Activated CD8-positive, alpha-beta memory T cell treated with anti-CD3 and anti-CD28 coated beads, Interleukin-2, amount 10 ng/mL, durations not matched to agents 7 days and 5 days (primary cell): ENCODE measurements at regions not wholly inside any gene's neighbourhood (a gene's known extent, or its start where the extent isn't known, plus 50 kb on each side); places are given as distances from the start of the nearest gene placed in this dataset.

Experiments
- ATAC-seq: fragments of 150-1000 bp; cut with Tn5 transposase; one replicate; pipeline ENCODE4 v1.10.0; 2021; ENCODE audit warnings: moderate library complexity
- CTCF ChIA-PET: fragments of 350-600 bp; sonication (Branson Sonifier 250); formaldehyde crosslinking; loops from one replicate; lab custom pipeline; 2021; ENCODE audit warnings: antibody characterized with exemption; lab: Charles Lee
- DNase-seq: peaks from one replicate; pipeline ENCODE4 v3.0.0-alpha.2; 2020
- H3K27ac Mint-ChIP-seq: one replicate; pipeline ENCODE4 v1.8.0; 2021; ENCODE audit warnings: mild to moderate bottlenecking, mixed read lengths
- H3K27me3 Mint-ChIP-seq: one replicate; pipeline ENCODE4 v1.8.0; 2021; ENCODE audit warnings: mixed read lengths
- H3K36me3 Mint-ChIP-seq: one replicate; pipeline ENCODE4 v1.8.0; 2021; ENCODE audit warnings: mild to moderate bottlenecking, mixed read lengths
- H3K4me1 Mint-ChIP-seq: one replicate; pipeline ENCODE4 v1.8.0; 2021; ENCODE audit warnings: mixed read lengths
- H3K4me3 Mint-ChIP-seq: one replicate; pipeline ENCODE4 v1.8.0; 2021; ENCODE audit warnings: mild to moderate bottlenecking, moderate library complexity, mixed read lengths
- H3K9me3 Mint-ChIP-seq: one replicate; pipeline ENCODE4 v1.8.0; 2022; ENCODE audit warnings: low read depth, mixed read lengths

GRCh38 chr4:19783667-19784223 is 468.0 kb upstream of the SLIT2 start:
- H3K9me3 Mint-ChIP-seq: peaks cover 23% of the 10 kb centered on the region
- H3K4me3 Mint-ChIP-seq: no peak overlapping the region
- CTCF ChIA-PET: no interaction called here
- no peaks in the 10 kb centered on the region for H3K36me3 Mint-ChIP-seq
- H3K4me1 Mint-ChIP-seq: no peaks in the 10 kb centered on the region
- ATAC-seq: no peak
- no peaks in the 10 kb centered on the region for H3K27me3 Mint-ChIP-seq
- no peak for DNase-seq
- no peak overlapping the region for H3K27ac Mint-ChIP-seq

- H3K27ac Mint-ChIP-seq: no peak overlapping the region
- no peak for ATAC-seq
- peaks cover 23% of the 10 kb centered on the region for H3K9me3 Mint-ChIP-seq
- H3K27me3 Mint-ChIP-seq: no peaks in the 10 kb centered on the region
- DNase-seq: no peak
- H3K36me3 Mint-ChIP-seq: no peaks in the 10 kb centered on the region
- no peaks in the 10 kb centered on the region for H3K4me1 Mint-ChIP-seq
- H3K4me3 Mint-ChIP-seq: no peak overlapping the region
- CTCF ChIA-PET: no interaction called here
Observed at GRCh38 chr4:19780871-19781270, 470.8 kb upstream of the SLIT2 start.

GRCh38 chr4:19776929-19777328 is 474.8 kb upstream of the SLIT2 start:
- H3K4me3 Mint-ChIP-seq: no peak overlapping the region
- no peak overlapping the region for H3K27ac Mint-ChIP-seq
- CTCF ChIA-PET: no interaction called here
- H3K36me3 Mint-ChIP-seq: no peaks in the 10 kb centered on the region
- no peaks in the 10 kb centered on the region for H3K27me3 Mint-ChIP-seq
- DNase-seq (no peak), ATAC-seq (no peak)
- no peaks in the 10 kb centered on the region for H3K4me1 Mint-ChIP-seq
- H3K9me3 Mint-ChIP-seq: peaks cover 10% of the 10 kb centered on the region

GRCh38 chr4:19776021-19776459 is 475.7 kb upstream of the SLIT2 start:
- no peak for ATAC-seq
- CTCF ChIA-PET: no interaction called here
- H3K4me3 Mint-ChIP-seq: no peak overlapping the region

GRCh38 chr4:19774690-19775256 is 476.9 kb upstream of the SLIT2 start:
- Mint-ChIP-seq H3K9me3 (peaks cover 7% of the 10 kb centered on the region), H3K27ac (no peak overlapping the region), H3K4me1 (no peaks in the 10 kb centered on the region), H3K27me3 (no peaks in the 10 kb centered on the region), H3K4me3 (no peak overlapping the region), H3K36me3 (no peaks in the 10 kb centered on the region)
- ATAC-seq (no peak), DNase-seq (no peak)
- CTCF ChIA-PET: no interaction called here

More at GRCh38 chr4:19776021-19776459, 475.7 kb upstream of the SLIT2 start:
- Mint-ChIP-seq H3K36me3 (no peaks in the 10 kb centered on the region), H3K4me1 (no peaks in the 10 kb centered on the region), H3K27me3 (no peaks in the 10 kb centered on the region), H3K27ac (no peak overlapping the region), H3K9me3 (peaks cover 9% of the 10 kb centered on the region)
- no peak for DNase-seq

GRCh38 chr4:19772581-19772980 is 479.1 kb upstream of the SLIT2 start:
- Mint-ChIP-seq H3K27me3 (no peaks in the 10 kb centered on the region), H3K9me3 (peaks cover 10% of the 10 kb centered on the region), H3K27ac (no peak overlapping the region), H3K36me3 (no peaks in the 10 kb centered on the region), H3K4me1 (no peaks in the 10 kb centered on the region), H3K4me3 (no peak overlapping the region)
- CTCF ChIA-PET: no interaction called here
- DNase-seq (no peak), ATAC-seq (no peak)

- Mint-ChIP-seq H3K4me1 (no peaks in the 10 kb centered on the region), H3K27ac (no peak overlapping the region), H3K9me3 (peaks cover 11% of the 10 kb centered on the region), H3K4me3 (no peak overlapping the region), H3K36me3 (no peaks in the 10 kb centered on the region), H3K27me3 (no peaks in the 10 kb centered on the region)
- ATAC-seq (no peak), DNase-seq (no peak)
- CTCF ChIA-PET: no interaction called here
Observed at GRCh38 chr4:19756661-19757060, 495.0 kb upstream of the SLIT2 start.

GRCh38 chr4:19752599-19752998 is 499.1 kb upstream of the SLIT2 start:
- no peak for DNase-seq
- H3K9me3 Mint-ChIP-seq: peaks cover 7% of the 10 kb centered on the region
- ATAC-seq: no peak
- H3K36me3 Mint-ChIP-seq: no peaks in the 10 kb centered on the region
- no peaks in the 10 kb centered on the region for H3K4me1 Mint-ChIP-seq
- no peaks in the 10 kb centered on the region for H3K27me3 Mint-ChIP-seq
- CTCF ChIA-PET: no interaction called here
- H3K4me3 Mint-ChIP-seq: no peak overlapping the region
- H3K27ac Mint-ChIP-seq: no peak overlapping the region

- ATAC-seq (no peak), DNase-seq (no peak)
- H3K4me1 Mint-ChIP-seq: no peaks in the 10 kb centered on the region
- CTCF ChIA-PET: no interaction called here
- no peak overlapping the region for H3K27ac Mint-ChIP-seq
- H3K4me3 Mint-ChIP-seq: no peak overlapping the region
- peaks cover 3% of the 10 kb centered on the region for H3K9me3 Mint-ChIP-seq
- H3K36me3 Mint-ChIP-seq: no peaks in the 10 kb centered on the region
- no peaks in the 10 kb centered on the region for H3K27me3 Mint-ChIP-seq
Observed at GRCh38 chr4:19748519-19749479, 502.9 kb upstream of the SLIT2 start.

- ATAC-seq (no peak), DNase-seq (no peak)
- Mint-ChIP-seq H3K27ac (no peak overlapping the region), H3K4me3 (no peak overlapping the region), H3K27me3 (no peaks in the 10 kb centered on the region), H3K9me3 (peaks cover 2% of the 10 kb centered on the region), H3K4me1 (no peaks in the 10 kb centered on the region), H3K36me3 (no peaks in the 10 kb centered on the region)
- CTCF ChIA-PET: no interaction called here
Observed at GRCh38 chr4:19746377-19746776, 505.3 kb upstream of the SLIT2 start.

GRCh38 chr4:19743115-19743638 is 508.5 kb upstream of the SLIT2 start:
- ATAC-seq (no peak), DNase-seq (no peak)
- no peak overlapping the region for H3K27ac Mint-ChIP-seq
- no peak overlapping the region for H3K4me3 Mint-ChIP-seq
- H3K4me1 Mint-ChIP-seq: no peaks in the 10 kb centered on the region
- H3K9me3 Mint-ChIP-seq: peaks cover 5% of the 10 kb centered on the region
- H3K36me3 Mint-ChIP-seq: no peaks in the 10 kb centered on the region
- no peaks in the 10 kb centered on the region for H3K27me3 Mint-ChIP-seq
- CTCF ChIA-PET: no interaction called here

GRCh38 chr4:19739101-19739651 is 512.5 kb upstream of the SLIT2 start:
- ATAC-seq: no peak
- Mint-ChIP-seq H3K4me3 (no peak overlapping the region), H3K4me1 (no peaks in the 10 kb centered on the region), H3K27ac (no peak overlapping the region), H3K9me3 (peaks cover 2% of the 10 kb centered on the region), H3K36me3 (no peaks in the 10 kb centered on the region), H3K27me3 (no peaks in the 10 kb centered on the region)
- DNase-seq: no peak
- CTCF ChIA-PET: no interaction called here

- ATAC-seq: no peak
- H3K9me3 Mint-ChIP-seq: peaks cover 2% of the 10 kb centered on the region
- no peak for DNase-seq
- no peaks in the 10 kb centered on the region for H3K36me3 Mint-ChIP-seq
- no peaks in the 10 kb centered on the region for H3K27me3 Mint-ChIP-seq
- CTCF ChIA-PET: no interaction called here
- no peak overlapping the region for H3K4me3 Mint-ChIP-seq
- no peaks in the 10 kb centered on the region for H3K4me1 Mint-ChIP-seq
- H3K27ac Mint-ChIP-seq: no peak overlapping the region
Observed at GRCh38 chr4:19736968-19737756, 514.5 kb upstream of the SLIT2 start.
